HEK293T (cell line): ENCODE measurements at regions not wholly inside any gene's neighbourhood (a gene's known extent, or its start where the extent isn't known, plus 50 kb on each side); places are given as distances from the start of the nearest gene placed in this dataset.

Source experiments
- CTCF ChIA-PET: fragments of 350-600 bp; formaldehyde crosslinking; extraction: SDS; loops from one replicate; lab custom pipeline; 2021; ENCODE audit warnings: antibody characterized with exemption, inconsistent platforms; lab: Yijun Ruan, JAX
- POLR2A ChIA-PET: fragments of 350-600 bp; formaldehyde crosslinking; extraction: SDS; loops from one replicate; lab custom pipeline; 2020; ENCODE audit warnings: antibody characterized with exemption, inconsistent platforms; lab: Yijun Ruan, JAX
- DNase-seq: peaks from one replicate; pipeline ENCODE4 v3.0.0; 2012; ENCODE audit warnings: mixed read lengths; ENCODE audit errors: extremely low spot score
- ARNT ChIP-seq: fragments of 450-650 bp; IDR thresholded peaks from 2 replicates; pipeline ENCODE4 v1.6.1; 2017; ENCODE audit warnings: mild to moderate bottlenecking
- BHLHE40 ChIP-seq: fragments of 450-650 bp; IDR thresholded peaks from 2 replicates; pipeline ENCODE4 v1.6.1; 2016; ENCODE audit warnings: mild to moderate bottlenecking, moderate library complexity, borderline replicate concordance
- CTBP1 ChIP-seq: fragments of 450-650 bp; IDR thresholded peaks from 2 replicates; pipeline ENCODE4 v1.6.1; 2016; ENCODE audit warnings: borderline replicate concordance
- ELF4 ChIP-seq: fragments of 450-650 bp; IDR thresholded peaks from 2 replicates; pipeline ENCODE4 v1.6.1; 2017; ENCODE audit warnings: antibody characterized with exemption
- FOXA1 ChIP-seq: fragments of 450-650 bp; IDR thresholded peaks from 2 replicates; pipeline ENCODE4 v1.6.1; 2016; ENCODE audit warnings: mild to moderate bottlenecking
- FOXK2 ChIP-seq: fragments of 450-650 bp; IDR thresholded peaks from 2 replicates; pipeline ENCODE4 v1.6.1; 2016; ENCODE audit warnings: mild to moderate bottlenecking
- FOXM1 ChIP-seq: fragments of 450-650 bp; IDR thresholded peaks from 2 replicates; pipeline ENCODE4 v1.6.1; 2017; ENCODE audit warnings: mild to moderate bottlenecking, borderline replicate concordance
- HDGF ChIP-seq: fragments of 450-650 bp; IDR thresholded peaks from 2 replicates; pipeline ENCODE4 v1.6.1; 2017; ENCODE audit warnings: antibody characterized with exemption, borderline replicate concordance
- L3MBTL2 ChIP-seq: fragments of 450-650 bp; conservative IDR thresholded peaks from 2 replicates; pipeline ENCODE4 v1.6.1; 2016; ENCODE audit warnings: mild to moderate bottlenecking
- LEF1 ChIP-seq: fragments of 450-650 bp; IDR thresholded peaks from 2 replicates; pipeline ENCODE4 v1.6.1; 2017; ENCODE audit warnings: mild to moderate bottlenecking, borderline replicate concordance
- NFRKB ChIP-seq: fragments of 450-650 bp; IDR thresholded peaks from 2 replicates; pipeline ENCODE4 v1.6.1; 2016; ENCODE audit warnings: mild to moderate bottlenecking, moderate library complexity
- PKNOX1 ChIP-seq: fragments of 450-650 bp; IDR thresholded peaks from 2 replicates; pipeline ENCODE4 v1.6.1; 2016
- SP1 ChIP-seq: fragments of 450-650 bp; IDR thresholded peaks from 2 replicates; pipeline ENCODE4 v1.6.1; 2017
- SUZ12 ChIP-seq: fragments of 450-650 bp; IDR thresholded peaks from 2 replicates; pipeline ENCODE4 v1.6.1; 2016; ENCODE audit warnings: mild to moderate bottlenecking
- TARDBP ChIP-seq: fragments of 450-650 bp; IDR thresholded peaks from 2 replicates; pipeline ENCODE4 v1.6.1; 2016
- ZNF384 ChIP-seq: fragments of 450-650 bp; IDR thresholded peaks from 2 replicates; pipeline ENCODE4 v1.6.1; 2016

- DNase-seq, result no peak
- POLR2A ChIA-PET, result no interaction called here
- no peak for TF ChIP-seq SUZ12
- no peak for TF ChIP-seq BHLHE40
- TF ChIP-seq L3MBTL2, result no peak
- no peak for TF ChIP-seq TARDBP
- TF ChIP-seq HDGF, result no peak
- CTCF ChIA-PET, result no interaction called here
Observed at GRCh38 chr1:96498744-96499340, 222.7 kb upstream of the PTBP2 start.

- POLR2A ChIA-PET, result no interaction called here
- TF ChIP-seq SUZ12, result no peak
Observed at GRCh38 chr1:96508233-96508632, 213.4 kb upstream of the PTBP2 start.

GRCh38 chr1:96509339-96509738 lies 212.2 kb upstream of the PTBP2 start:
- DNase-seq, result no peak
- ChIA-PET CTCF (no interaction called here), POLR2A (no interaction called here)
- no peak for TF ChIP-seq NFRKB
- no peak for TF ChIP-seq BHLHE40
- no peak for TF ChIP-seq CTBP1
- TF ChIP-seq TARDBP, result no peak

More at GRCh38 chr1:96508233-96508632, 213.4 kb upstream of the PTBP2 start:
- no peak for DNase-seq
- CTCF ChIA-PET, result no interaction called here

GRCh38 chr1:96509951-96510350 lies 211.6 kb upstream of the PTBP2 start:
- ChIA-PET CTCF (no interaction called here), POLR2A (no interaction called here)
- no peak for TF ChIP-seq FOXK2
- no peak for TF ChIP-seq ZNF384
- no peak for TF ChIP-seq ARNT
- no peak for TF ChIP-seq CTBP1
- no peak for TF ChIP-seq LEF1
- no peak for TF ChIP-seq TARDBP
- TF ChIP-seq PKNOX1, result no peak
- TF ChIP-seq FOXM1, result no peak
- no peak for TF ChIP-seq NFRKB
- TF ChIP-seq L3MBTL2, result no peak
- no peak for TF ChIP-seq SP1
- TF ChIP-seq ELF4, result no peak
- TF ChIP-seq FOXA1, result no peak
- TF ChIP-seq HDGF, result no peak
- TF ChIP-seq BHLHE40, result no peak
- TF ChIP-seq SUZ12, result no peak
- DNase-seq, result no peak

GRCh38 chr1:96510391-96510790 lies 211.2 kb upstream of the PTBP2 start:
- ChIA-PET CTCF (no interaction called here), POLR2A (no interaction called here)
- no peak for DNase-seq
- TF ChIP-seq ELF4 (no peak), ARNT (no peak), SUZ12 (no peak), FOXA1 (no peak), PKNOX1 (no peak)

- POLR2A ChIA-PET, result no interaction called here
- no peak for DNase-seq
- CTCF ChIA-PET, result no interaction called here
- TF ChIP-seq BHLHE40, result no peak
- no peak for TF ChIP-seq SUZ12
- TF ChIP-seq PKNOX1, result no peak
- TF ChIP-seq L3MBTL2, result no peak
- no peak for TF ChIP-seq NFRKB
- TF ChIP-seq FOXM1, result no peak
- no peak for TF ChIP-seq FOXK2
- no peak for TF ChIP-seq CTBP1
Observed at GRCh38 chr1:96510911-96511310, 210.7 kb upstream of the PTBP2 start.

- DNase-seq, result no peak
- TF ChIP-seq HDGF (no peak), TARDBP (no peak), FOXM1 (no peak), L3MBTL2 (no peak), BHLHE40 (no peak), ZNF384 (no peak), CTBP1 (no peak), ELF4 (no peak), LEF1 (no peak), FOXA1 (no peak), FOXK2 (no peak), NFRKB (no peak), ARNT (no peak)
- ChIA-PET POLR2A (no interaction called here), CTCF (no interaction called here)
Observed at GRCh38 chr1:96513136-96513535, 208.4 kb upstream of the PTBP2 start.
